Activated CD8-positive, alpha-beta memory T cell treated with anti-CD3 and anti-CD28 coated beads, Interleukin-2, amount 50 U/mL, for 1 hour (primary cell): ENCODE measurements at regions not wholly inside any gene's neighbourhood (a gene's known extent, or its start where the extent isn't known, plus 50 kb on each side); places are given as distances from the start of the nearest gene placed in this dataset.

Experiments used
- DNase-seq: peaks from one replicate; pipeline ENCODE4 v3.0.0-alpha.2; 2020; ENCODE audit errors: extremely low read depth

DNA sequence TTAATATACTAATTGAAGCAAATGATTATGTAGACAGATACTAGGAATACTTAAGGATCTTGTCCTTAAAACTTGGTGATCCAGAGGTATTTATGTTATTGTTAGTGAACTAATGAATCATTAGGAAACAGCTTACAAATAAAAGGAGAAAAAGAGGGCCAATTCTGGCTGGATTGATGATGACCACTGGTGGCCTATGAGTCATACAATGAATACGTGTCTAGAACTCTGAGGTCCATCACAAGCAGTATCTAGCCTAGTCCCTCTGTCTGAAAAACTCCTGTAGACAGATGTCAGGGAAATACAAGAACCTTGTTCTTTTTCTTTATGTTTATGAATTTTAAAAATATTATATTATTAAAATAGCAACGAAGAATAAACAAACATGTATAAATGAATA is 51.7 kb upstream of the RTL1 start:
- no peak for DNase-seq

DNA sequence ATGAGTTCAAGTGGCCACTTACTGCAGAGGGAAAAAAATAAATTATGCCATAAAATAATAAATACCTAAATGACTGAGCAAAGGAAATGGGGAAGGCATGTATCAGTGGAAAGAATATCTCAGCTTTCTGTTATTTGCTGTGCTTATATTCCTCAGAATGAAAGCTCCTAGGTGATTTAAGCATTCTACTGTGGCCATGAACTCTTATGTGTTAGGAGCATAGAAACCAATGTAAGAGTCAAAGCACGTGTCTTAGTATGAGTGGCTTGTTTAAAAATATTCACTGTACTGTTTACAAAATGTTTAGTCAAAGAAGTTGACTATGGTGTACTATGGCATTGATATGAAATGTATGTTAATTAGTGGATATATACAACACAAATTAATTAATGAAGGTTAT is 59.0 kb upstream of the RTL1 start:
- DNase-seq, result no peak

DNA sequence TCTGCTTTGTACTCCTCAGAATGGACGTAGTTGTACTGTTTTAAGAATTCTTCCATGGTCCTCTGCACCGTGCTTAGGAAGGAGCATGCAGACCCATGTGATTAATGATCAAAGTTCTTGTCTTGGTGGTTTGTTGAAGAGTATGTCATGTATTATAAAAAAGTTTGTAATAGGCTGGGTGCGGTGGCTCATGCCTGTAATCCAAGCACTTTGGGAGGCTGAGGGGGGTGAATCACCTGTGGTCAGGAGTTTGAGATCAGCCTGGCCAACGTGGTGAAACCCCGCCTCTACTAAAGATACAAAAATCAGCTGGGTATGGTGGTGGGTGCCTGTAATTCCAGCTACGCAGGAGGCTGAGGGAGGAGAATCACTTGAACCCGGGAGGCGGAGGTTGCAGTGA is 61.8 kb upstream of the RTL1 start:
- DNase-seq, result no peak

DNA sequence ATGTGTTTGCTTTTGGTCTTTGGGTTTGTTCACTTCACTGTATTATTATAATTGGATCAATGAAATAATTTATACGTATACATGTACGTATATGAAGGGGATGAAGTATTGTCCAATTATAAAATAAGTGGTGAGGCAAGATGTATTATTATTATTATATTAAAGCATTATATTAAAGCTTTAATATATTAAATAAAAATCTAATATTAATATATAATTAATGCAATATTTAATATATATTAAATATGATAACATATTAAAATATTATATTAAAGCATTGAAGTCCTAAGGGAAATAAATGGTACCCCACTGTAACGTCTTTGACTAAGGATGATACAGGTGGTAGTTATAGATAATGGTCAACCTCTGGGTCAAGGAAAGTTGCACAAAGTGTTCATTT is 63.7 kb upstream of the RTL1 start:
- no peak for DNase-seq

DNA sequence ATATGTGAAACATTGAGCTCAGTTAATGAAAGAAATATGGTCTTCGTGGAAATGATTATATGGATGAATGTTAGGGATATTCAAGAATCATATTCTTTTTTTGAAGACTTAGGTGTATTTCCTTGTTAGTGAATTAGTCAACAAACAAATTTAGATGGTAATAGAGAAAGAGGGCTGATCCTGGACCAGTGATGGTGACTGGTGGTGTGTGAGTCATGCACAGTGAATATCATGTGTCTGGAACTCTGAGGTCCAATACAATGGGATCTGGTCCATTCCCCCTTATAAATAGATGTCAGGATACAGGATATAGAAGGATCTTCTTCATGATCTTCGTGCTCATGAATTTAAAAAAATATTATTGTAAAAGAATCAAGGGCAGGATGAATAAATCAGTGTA is 64.4 kb upstream of the RTL1 start:
- no peak for DNase-seq

DNA sequence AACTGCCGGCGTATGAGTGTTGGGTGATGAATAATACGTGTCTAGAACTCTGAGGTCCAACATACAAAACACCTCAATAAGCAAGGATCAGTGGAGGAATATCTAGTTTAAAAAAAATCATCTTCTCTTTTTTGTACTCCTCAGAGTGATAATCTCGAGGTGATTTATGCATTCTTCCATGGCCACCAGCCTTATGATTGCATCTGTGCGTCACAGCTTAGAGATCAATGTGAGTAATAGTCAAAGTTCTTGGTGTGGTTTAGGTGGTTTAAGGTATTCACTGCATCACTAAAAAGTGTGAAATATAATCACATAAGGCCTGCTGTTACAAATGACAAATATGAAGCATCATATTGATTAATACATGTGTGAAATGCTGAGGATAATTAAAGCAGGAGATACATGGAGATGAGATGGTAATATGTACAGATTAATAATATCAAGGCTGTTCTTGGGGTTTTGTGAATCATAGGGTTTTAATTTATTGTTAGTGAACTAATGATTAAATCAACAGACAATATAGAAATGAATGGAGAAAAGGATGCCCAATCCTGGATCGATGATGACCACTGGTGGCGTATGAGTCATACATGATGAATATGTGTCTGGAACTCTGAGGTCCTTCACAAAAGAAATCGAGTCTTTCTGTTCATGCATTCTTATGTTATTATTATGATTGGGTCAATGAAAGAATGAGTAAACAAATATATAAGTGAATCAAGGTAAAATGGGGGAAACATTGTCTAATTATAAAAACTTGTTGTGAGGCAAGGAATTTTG is 68.8 kb upstream of the RTL1 start:
- DNase-seq, result no peak

DNA sequence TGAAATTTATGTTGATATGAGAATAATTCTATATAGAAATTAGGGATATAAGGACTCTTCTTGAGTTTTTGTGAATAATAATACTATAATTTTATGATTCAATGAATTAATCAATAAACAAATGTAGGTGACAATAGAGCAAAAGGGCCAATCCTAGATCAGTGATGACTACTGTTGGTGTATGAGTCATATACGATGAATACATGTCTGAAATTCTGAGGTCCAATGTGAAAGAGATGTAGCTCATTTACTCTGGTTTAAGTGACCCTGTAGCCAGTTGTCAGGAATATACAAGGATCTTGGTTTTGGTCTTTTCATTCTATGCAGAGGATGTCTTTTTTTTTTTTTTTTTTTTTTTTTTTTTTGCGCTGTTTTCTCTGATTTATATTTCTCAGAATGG is 72.1 kb upstream of the RTL1 start:
- DNase-seq, result no peak

DNA sequence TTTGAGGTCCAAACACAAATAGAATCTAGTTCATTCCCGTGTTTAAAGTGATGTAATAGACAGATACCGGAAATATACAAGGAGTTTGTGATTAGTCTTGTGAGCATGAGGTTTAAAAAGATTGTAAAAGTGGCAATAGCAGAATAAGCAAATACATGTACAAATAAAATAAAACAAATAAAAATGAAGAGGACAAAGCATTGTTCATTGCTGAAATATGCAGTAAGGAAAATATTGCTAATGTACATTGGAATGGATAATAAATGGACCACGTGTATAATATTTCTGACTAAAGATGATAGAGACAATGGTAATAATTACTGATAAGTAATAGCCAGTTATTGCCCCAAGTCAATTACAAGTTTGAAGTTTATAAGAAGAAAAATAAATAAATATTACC is 75.6 kb upstream of the RTL1 start:
- no peak for DNase-seq

DNA sequence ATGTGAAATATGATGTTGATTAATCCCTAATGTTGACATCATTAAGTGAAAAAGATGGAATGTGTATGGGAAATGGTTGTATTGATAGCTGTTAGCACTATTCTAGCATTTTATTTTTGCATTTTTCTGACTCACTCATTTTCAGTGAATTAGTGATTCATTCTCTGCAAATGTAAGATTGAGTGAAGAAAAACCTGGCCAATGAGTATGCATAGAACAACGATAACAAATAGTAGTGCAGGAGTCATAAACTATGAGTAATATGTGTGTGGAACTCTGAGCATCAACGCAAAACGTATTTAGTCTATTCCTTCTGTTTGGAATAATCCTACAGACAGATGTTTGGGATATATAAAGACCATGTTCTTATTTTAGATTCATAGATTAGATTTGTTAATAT is 76.3 kb upstream of the RTL1 start:
- DNase-seq, result no peak

DNA sequence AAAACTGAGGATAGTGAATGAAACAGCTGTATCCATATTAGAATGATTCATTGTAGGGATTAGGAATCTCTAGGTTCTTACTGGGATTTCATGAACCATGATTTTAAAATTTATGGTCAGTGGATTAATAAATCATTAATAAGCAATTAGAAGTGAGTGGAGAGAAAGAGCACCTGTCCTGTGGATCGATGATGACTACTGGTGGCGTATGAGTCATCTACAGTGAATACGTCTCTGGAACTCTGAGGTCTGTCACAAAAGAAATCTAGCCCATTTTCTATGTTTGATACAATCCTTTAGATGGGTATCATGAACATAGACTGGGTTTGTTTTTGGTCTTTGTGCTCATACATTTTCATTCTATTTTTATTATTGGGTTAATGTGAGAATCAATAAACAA is 77.3 kb upstream of the RTL1 start:
- no peak for DNase-seq

DNA sequence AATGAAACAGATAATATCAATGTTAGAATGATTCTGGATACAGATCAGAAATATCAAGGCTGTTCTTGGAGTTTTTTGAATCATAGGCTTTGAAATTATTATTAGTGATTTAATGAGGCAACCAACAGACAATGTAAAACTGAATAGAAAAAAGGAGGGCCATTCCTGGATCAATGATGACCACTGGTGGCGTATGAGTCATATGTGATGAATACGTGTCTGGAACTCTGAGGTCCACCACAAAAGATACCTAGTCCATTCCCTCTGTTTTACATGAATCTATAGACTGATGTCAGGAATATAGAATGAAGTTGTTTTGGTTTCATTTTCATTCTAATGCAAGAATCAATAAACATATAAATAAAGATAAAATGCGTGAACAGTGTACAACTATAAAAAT is 78.3 kb upstream of the RTL1 start:
- DNase-seq, result no peak

DNA sequence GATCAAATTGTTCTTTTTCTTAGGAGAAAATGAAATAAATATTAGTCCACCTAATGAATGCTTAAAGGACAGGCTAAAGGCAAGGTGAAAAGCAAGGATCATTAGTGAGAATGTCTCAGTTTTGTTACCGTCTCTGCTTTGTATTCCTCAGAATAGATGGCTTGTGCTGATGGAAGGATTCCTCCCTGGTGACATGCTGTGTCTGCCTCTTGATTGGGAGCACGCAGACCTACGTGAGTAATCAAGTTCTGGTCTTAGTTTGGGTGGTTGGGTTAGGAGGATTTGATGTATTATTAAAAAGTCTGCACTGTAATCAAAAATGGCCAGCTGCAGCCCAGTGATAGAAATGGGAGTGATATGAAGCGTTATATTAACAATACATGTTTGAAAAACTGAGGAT is 78.8 kb upstream of the RTL1 start:
- DNase-seq, result no peak

DNA sequence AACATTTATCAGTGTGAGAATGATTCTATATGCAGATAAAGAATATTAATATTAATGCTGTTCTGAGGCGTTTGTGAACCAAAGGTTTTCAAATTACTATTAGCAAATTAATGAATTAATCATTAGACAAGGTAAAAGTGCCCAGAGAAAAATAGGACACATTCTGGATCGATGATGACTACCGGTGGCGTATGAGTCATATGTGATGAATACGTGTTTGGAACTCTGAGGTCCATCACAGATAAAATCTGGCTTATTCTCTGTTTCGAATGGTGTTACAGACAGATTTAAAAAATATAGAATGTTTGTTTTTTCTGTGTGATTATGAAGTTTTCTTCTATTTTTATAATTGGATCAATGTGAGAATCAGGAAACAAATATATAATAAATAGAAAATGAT is 79.2 kb upstream of the RTL1 start:
- no peak for DNase-seq

DNA sequence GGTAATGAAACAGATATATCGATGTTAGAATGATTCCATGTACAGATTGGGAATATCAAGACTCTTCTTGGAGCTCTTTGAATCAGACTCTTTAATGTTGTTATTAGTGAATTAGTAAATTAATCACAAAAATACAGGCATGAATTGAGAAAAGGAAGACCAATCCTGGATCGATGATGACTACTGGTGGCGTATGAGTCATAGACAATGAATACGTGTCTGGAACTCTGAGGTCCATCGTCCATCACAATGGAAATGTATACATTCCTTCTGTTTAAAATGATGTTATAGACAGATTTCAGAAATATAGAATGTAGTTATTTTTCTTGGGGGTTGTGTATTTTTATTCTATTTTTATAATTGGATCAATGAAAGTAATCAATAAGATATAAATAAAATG is 80.2 kb upstream of the RTL1 start:
- no peak for DNase-seq

DNA sequence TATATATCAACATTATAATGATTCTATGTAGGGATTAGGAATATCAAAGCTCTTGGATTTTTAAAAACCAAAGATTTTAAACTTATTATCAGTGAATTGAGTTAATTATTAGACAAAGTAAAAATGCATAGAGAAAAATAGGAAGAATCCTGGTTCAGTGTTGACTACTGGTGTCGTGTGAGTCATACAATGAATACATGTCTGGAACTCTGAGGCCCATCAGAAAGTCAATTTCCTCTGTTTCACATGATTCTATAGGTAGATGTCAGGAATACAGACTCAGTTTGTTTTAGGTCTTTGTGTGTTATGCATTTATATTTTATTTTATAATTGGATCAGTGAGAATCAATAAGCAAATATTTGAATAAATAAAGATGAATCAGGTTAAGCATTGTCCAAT is 84.5 kb upstream of the RTL1 start:
- DNase-seq, result no peak

DNA sequence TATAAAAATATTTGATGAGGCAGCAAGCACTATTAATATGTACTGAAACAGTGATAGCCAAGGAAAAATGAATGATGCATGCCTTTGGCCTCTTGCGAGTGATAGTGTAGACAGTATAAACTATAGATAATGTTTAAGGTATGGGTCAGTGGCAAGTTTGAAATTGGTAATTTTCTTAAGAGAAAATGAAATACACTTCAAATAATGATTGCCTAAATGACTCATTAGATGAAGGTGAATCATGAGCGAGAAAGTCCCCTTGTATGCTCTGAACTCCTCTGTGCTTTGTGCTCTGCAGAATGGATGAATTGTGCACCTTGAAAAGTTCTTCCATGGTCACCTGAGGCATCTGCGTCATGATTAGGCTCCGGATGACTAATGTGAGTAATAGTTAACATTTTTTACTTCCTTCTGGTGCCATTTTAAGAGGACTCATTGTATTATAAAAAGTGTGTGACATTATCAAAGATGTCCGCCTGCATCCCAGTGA is 84.9 kb upstream of the RTL1 start:
- DNase-seq, result no peak

DNA sequence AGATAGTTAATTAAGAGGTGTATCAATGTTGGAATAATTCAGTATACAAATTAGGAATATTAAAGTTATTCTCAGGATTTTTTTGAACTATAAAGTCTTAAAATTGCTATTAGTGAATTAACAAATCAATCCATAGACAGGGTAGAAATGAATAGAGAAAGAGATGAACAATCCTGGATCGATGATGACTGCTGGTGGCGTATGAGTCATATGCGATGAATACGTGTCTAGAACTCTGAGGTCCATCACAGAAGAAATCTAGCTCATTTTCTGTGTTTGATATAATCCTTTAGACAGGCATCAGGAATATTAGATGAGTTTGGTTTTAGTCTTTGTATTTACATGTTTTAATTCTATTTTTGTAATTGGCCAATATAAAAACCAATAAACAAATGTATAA is 85.4 kb upstream of the RTL1 start:
- no peak for DNase-seq

DNA sequence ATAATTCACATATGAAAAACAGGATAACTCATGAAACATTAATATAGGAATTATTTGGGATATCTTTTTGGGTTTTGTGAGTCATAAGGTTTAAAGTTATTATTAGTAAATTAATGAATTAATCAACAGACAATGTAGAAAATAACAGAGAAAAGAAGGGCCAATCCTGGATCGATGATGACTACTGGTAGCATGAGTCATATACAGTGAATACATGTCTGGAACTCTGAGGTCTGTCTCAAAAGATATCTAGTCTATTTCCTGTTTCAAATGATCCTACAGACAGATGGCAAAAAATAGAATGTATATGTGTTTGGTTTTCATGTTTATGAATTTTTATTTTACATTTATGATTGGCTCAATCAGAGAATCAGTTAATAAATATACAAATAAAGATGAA is 86.4 kb upstream of the RTL1 start:
- DNase-seq, result no peak

DNA sequence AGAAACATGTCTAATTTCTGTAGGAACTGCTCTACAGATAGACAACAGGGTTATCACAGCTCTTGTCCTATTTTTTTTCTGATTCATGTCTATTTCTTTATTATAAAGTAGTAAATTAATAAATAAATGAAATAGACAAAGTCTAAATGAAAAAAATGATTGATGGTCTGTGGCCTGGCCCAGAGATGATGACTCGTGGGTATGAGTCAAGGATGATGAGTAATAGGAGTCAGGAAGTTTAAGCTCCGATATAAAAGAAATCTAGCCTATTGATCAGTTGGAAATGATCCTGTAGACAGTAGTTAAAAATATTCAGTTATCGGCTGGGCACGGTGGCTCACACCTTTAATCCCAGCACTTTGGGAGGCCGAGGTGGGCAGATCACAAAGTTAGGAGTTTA is 90.6 kb upstream of the RTL1 start:
- no peak for DNase-seq

DNA sequence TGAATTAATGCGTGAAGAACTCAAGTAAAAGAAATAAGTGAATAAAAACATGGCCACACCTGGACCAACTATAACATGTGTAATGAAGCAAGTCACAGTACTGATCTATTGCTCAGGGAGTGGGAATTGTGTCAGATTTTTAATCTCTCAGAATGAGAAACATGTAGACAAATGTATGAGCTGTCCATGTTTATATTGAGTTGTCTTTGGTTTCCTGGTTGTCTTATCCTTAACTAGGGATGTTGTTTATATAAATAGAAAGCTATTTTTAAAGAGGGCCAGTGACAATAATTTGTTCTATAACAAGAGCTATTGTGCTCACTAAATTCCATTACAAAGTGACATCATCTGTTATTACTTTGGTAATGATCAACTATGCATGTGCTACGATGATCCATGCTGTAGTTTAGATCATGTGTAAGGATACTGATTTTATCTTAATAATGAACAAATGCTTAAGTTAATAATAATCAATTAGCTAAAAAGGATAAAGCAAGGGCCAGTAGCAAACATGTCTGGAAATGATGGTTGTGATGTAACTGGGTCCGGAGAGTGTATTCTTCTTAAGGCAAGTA is 91.3 kb upstream of the RTL1 start:
- DNase-seq, result no peak

DNA sequence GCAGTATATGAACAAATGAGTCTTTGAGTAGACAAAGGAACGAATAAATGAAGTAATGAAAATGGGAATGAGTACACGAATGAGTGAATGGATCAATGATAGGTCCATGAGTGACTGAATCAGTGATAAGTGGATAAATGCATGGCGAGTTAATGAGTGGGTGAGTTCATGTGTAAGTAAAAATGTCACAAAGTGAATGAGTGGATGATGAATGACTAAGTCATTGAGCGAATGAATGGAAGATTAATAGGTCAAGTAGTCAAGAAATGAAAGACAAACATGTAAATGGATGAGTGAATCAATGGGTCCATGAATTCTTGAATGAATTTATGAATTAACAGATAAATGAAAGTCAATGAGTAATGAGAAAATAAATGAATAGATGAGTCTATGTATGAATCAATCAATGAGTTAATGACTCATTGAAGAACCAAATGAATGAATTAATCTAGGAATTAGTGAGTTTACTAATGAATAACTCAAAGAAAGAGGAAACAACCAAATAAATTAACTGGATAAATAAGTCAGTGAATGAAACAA is 97.3 kb upstream of the RTL1 start:
- no peak for DNase-seq

DNA sequence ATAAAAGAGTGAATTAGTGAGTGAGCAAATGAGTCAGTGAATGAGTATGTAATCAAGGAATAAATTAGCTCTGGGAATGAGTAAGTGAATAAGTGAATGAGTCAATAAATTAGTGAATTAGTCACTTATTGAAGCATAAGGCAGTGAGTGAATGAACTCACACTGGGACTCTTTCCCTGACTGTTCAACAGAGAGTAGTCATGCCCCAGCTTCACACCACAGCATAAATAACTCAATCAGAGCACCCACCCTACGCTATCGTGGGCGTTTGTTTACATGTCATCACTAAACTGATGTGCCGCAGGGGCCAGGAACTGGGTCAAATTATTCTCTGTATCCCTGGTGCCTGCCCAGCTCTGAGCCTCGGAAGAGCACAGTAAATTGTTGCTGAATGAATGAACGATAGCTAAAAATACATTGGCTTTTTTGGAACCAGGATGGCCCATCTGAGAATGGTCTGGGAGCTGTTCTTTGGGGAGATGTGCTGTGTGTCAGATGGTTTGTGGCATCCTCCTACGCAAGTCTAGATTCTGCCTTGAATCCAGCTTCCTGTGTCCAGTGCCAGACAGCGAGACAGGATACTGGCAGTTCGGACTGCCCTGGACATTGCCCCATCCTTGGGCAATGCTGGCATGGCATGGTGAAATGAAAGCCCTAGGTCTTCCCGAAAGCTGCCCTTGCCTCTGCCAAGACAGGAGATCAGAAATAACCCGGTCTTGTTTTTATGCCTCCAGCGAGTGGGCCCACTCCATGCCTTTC is 98.0 kb upstream of the RTL1 start:
- DNase-seq, result no peak

DNA sequence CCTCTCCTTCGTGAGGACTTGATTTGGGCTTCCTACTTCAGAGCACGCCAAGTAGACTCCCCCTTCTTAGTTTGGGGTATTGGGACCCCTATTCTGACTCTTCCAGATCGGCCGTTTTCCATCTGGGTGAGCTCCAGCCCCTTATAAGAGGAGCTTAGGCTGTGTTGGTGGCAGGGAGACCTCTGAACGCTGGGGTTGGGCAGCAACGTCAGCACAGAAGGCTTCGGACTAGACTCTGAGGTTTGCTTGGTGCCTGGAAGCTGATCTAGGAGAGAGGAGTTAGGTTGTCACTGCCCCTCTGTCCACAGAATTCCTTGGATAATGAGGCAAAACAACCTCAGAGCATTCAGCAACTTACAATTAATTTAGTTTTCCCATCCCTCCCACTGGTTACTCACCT is 99.2 kb upstream of the RTL1 start:
- no peak for DNase-seq
